ENCODE measurements at regions not wholly inside any gene's neighbourhood (a gene's known extent, or its start where the extent isn't known, plus 50 kb on each side); places are given as distances from the start of the nearest gene placed in this dataset.

DNA sequence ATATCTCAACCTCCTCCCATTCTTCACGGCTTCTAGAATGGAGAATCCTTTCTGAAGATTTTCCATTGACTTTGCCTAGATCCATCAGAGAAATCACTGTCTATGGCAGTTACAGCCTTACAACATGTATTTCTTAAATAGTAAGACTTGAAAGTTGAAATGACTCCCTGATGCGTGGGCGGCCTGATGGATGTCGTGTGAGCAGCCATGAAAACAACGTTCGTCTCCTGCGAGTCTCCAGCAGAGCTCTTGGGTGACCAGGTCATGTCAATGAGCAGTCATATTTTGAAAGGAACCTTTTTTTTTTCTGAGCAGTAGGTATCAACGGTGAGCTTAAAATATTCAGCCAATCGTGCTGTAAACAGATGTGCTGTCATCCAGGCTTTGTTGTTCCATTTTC is 139.9 kb upstream of the C14orf180 start:
- no peak for DNase-seq (ENCODE audit: low spot score)

DNA sequence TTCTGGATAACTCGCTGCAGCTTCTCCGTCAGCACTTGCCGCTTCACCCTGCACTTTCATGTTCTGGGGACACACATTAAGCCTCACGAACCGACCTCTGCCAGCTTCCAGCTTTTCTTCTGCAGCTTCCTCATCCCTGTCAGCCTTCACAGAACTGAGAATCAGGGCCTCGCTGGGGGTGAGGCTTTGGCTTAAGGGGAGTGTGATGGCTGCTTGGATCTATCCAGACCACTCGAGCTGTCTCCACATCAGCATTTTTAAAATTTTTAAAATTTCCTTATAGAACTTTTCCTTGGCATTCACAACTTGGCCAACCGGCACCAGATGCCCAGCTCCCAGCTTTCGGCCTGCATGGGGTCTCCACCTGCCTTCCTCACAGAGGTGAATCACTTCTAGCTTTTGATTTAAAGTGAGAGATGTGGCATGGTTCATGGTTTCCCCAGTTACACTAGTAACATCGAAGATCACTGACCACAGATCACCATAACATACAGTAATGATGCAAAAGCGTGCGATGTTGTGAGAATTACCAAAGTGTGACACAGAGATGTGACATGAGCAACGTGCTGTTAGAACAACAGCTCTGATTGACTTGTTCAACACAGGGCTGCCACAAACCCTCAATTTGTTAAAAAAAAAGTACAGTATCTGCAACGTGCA is 139.1 kb upstream of the C14orf180 start:
- no peak for DNase-seq (ENCODE audit: low spot score)

DNA sequence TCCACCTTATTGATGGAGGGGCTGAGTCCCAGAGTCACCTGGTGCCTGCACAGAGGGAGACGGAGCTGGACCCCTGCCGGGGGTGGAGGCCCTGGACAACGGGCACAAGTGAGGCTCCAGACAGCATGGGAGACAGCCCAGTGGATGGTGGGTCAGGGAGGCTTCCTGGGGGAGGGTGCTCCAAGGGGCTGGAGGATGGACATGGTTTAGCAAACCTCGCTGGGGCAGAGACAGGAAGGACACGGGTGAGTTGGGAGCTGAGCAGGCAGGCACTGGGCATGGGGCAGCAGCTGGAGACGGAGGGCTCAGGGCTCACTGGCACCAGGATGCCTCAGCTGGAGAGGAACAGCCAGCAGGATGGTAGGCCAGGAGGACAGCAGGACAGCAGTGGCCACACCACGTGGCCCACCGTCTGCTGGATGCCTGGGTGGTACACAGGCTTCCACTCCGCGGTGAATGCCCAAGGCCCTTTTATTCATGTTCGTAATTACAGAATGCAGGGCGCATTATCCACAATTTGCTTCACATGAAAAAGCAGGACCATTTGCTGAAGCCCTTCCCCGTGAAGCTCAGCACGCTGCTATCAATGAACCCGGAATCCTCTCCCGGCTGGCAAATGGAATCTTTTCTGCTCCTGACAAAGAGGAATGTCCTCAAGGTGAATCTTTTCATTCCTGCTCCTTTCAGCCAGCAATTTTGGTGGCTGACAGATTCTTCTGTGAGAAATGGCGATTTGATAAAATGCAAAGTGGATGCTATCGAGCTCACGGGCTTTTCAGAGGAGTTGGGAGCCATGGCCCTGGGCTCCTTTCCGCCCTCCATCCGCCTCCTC is 138.1 kb upstream of the C14orf180 start:
- DNase-seq (ENCODE audit: low spot score): peak; percentile 18

DNA sequence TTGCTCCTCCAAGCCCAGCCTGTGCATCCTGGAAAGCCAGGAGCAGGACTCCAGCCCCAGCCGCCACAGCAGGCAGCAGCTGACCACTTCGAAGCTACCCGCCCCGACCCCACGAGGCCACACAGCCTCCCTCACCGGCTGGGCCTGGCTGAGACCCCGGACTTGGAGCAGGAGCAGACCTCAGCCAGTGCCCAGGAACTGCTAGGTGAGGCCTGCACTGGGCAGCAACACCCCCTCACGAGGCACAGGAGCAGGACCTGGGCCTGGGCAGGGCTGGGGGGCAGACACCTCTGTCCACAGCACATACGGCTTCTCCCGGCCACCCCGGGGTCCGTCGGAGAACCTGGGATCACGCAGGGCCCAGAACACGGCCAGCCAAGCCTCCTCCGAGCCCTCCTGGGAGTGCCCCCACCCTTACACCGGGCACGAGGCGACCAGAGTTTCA is 137.4 kb upstream of the C14orf180 start:
- DNase-seq (ENCODE audit: low spot score): peak; percentile 31

DNA sequence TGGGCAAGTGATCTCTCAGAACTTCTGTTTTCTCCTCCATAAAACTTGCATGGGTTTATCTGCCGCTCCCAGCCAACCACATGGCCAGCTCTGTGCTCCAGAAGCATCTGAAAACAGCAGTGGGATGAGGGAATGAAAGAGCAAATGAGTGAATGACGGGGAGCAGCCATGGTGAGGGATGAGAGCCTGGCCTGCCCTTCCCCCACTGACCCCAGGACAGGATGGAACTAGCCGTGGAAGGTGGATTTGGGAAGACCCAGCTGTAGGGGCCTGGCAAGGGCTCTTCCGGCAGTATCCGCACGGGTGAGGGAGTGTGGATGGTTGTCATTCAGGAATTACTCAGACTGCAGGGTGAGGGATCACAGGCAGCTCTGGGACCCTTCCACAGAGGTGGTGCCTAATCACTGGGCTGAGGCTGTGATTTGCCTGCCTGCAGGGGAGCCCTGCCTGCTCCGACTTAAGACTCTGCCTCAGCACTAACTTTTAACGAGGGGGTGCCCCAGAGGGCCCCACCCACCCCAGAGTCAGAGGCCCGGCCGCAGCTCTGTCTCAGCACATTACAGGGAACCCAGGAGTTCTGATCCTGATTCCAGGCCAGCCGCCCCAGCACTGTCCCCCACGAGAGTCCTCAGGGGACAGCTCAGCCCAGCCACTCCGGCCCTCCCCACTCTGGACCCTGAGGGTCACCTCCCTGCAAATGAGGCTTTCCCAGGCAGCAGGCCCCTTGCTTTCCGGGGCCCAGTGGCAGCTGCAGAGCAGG is 136.8 kb upstream of the C14orf180 start:
- DNase-seq (ENCODE audit: low spot score): peak; percentile 21

DNA sequence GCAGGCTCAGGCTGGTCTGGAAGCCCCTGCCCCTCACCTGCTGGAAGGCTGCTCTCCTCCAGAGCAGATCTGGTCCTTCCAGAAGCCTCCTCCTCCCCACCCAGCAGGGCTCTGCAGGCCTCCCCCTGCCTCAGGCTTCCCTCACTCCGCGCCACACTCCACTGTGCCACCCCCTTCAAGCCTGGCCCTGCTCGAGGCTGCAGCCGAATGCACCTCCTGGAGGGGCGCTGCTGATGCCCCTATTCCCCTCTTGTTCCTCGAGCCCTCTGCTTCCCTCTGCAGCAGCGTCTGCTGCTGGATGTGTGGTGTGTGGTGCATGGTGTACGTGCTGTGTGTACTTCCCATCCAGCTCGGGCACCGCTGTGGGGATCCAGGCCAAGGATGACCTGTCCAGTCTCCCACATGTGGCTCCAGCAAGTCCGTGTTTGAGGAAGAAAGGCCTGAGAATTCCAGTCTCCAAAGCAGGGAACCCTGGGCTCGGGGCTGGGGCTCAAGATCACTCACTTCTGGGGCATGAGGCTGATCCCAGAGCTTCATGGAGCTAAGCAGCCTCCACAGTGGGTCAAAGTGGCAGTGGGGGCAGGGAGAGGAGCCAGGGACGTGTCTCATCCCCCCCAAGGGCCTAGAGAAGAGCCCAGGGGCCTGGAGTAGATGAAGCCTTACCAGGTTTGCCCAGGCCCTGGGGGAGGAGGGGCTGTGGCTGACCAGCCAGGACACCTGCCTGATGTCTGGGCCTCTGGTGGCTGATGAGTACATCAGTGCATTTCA is 136.0 kb upstream of the C14orf180 start:
- peak; percentile 45 for DNase-seq (ENCODE audit: low spot score)

DNA sequence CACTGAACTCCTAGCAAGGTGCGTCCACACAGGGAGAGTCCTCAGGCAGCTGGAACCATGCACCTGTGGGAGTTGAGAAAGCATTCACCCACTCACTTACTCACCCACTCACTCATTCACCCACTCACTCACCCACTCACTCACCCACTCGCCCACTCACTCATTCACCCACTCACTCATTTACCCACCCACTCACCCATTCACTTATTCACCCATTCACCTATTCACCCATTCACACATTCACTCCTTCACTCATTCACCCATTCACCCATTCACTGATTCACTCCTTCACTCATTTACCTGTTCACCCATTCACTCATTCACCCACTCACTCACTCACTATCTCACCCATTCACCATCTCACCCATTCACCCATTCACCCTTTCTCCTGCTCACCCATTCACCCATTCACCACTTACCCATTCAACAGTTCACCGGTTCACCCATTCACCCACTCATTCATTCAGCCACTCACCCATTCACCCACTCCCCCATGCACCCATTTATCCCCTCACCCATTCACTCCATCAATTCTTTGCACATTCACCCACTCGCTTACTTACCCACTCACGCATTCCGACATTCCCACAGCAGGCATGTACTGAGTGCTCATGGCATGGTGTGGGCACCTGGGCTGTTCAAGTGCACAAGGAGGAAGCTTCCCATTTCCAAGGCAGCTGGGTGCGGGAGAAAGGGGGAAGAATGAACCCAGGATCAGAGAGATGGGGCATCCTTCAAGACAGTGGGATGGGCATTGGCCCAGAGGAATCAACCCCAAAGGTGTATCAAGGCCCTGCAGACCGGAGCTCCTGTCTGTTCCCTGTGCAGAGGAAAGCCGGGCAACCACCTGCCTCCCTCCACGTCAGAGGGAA is 135.2 kb upstream of the C14orf180 start:
- DNase-seq (ENCODE audit: low spot score): no peak

DNA sequence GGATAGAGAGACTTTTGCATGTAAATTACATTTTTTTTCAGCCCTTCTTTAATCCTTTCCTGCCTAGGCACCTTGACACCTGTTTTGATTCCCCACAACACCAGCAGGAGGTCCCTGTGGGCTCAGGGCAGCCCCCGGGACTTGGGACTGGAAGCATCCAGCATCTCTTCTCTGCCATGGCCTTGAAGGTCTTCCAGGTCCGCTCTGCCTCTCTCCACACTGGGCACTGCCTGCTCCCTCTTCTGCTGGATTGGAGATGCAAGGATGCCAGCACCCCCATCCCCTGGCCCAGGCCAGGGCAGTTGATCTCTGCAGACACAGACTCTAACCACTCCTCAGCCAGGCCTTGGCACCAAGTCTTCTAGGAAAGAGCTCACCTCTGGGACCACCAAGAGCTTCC is 134.5 kb upstream of the C14orf180 start:
- no peak for DNase-seq (ENCODE audit: low spot score)

DNA sequence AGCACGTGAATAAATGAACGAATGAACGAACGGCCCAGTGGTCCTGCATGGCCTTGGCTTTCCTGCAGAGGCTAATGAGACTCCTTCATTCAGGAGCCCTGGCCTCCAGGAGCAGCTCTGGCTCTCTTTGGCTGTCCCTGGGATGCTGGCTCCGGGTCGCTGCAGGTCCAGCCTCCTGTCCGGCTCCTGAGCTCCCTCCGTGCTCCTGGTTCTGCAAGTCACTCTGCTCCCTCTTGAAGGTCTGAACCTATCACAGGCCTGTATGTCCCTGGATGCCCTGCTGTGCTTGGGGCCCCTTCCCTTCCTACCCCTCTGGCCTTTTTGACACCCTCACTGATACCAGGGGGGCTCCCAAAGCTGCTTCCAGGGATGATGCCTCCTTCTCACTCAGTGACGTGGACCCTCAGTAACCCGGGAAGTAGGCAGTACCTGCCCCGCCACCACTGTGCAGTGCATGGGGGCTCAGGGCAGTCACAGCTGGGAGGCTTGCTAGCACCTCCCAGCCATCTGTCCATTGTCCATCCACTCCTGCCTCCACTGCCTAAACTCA is 133.7 kb upstream of the C14orf180 start:
- DNase-seq (ENCODE audit: low spot score): no peak

DNA sequence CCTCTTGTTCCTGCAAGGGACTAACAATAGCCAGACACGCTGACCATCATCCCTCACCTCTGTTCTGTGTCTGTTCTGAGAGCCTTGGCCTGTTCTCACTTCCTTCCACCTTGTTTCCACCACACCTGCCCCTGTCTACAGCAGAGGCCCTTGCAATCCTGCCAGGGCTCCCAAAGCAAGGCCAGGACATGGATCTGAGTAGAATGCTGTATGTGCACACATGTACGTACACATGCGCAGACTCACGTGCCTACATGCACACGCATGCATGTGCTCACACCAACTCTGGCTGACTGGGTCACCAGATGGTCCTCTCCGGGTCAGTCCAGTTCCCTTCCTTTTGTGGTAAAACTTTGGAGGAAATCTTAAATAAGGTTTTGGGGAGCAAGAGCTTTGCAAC is 133.0 kb upstream of the C14orf180 start:
- DNase-seq (ENCODE audit: low spot score): no peak

DNA sequence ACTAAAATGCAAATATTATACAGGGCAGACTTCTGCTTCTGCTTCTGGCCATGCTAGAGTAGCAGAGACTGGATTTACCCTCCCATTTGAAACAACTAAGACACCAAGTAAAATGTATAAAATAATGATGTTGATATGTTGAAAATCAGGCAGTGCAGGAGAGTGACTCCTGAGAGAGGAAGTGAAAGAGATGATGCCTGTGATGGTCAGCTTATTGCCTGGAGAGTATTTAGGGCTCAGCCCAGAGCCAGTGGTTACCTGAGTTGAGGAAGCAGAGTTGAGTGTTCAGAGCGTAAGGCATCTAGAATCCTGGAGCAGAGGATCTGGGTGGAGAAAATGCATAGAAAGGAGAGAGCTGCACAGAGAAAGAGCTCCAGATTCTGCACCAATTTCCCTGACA is 131.8 kb upstream of the C14orf180 start:
- no peak for DNase-seq (ENCODE audit: low spot score)

DNA sequence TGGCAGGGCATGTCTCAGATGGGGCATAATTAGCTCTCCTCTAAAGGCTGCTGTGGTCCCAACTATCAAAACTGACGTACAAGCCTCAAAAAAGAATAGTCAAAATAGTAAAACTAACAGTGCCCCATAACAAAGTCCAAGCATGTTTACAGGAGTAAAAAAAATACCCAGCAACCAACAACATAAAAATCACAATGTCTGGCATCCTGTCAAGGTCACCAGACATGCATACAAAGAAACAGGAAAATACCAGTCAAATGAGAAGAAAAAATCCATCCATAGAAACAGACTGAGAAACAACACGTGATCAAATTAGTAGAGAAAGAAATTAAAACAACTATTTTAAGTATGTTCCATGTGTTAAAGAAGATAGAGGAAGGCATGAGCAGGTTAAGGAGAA is 131.2 kb upstream of the C14orf180 start:
- no peak for DNase-seq (ENCODE audit: low spot score)

DNA sequence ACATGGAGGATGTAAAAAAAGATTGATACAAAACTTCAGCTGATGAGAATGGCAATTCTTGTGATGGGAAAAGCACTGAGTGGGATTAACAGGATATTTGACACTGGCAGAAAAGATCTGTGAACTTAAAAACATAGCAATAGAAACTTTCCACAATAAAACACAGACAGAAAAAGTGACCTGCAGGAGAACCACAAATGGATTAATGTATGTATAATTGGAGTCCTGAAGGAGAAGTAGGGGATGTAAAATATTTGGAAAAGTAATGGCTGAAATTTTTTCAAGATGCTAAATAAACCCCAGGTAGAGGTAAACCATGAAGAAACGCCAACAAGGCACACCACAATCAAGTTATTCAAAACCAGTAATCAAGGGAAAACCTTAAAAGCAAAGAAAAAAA is 130.8 kb upstream of the C14orf180 start:
- no peak for DNase-seq (ENCODE audit: low spot score)

DNA sequence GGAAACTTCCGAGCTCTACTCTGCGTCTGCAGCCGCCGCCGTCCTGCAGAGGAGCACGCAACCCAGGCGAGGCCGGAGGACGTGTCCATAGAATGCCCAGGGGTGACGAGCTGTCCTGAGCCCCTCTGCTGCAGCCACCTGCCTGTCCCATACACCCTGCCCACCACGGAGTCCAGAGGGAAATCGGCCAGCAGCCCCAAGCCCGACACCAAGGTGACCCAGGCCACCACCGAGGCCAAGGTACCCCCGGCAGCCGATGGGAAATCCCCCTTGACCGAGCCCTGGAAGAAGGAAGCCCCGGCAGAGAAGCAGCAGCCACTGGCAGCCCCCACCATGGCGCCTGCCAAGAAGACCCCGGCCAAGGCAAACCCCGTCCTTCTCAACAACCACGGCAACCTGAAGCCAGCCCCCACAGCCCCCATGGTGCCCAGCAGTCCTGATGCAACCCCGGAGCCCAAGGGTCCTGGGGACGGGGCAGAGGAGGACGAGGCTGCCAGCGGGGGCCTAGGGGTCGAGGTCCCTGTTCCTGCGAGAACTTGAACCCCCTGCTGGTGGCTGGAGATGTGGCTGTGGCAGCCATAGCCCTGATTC is 128.7 kb upstream of the C14orf180 start:
- DNase-seq (ENCODE audit: low spot score): no peak

DNA sequence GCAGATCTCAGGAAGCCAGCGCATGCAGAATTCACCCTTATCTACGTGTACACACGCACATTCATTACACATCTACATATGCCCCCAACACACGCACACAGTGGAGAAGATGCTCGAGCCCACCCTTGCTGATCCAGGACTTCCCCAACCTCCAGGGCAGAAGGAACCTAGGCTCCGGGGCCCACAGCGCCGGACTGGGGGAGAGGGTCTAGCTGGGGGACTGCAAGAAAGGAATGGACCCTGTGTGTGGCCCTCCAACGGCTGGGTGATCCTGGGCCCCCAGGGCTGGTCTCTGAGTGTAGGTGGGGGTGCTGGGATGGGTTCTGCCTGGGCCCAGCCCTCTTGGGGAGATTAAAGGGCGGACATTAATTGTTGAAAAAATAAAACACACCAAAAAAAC is 128.1 kb upstream of the C14orf180 start:
- no peak for DNase-seq (ENCODE audit: low spot score)

DNA sequence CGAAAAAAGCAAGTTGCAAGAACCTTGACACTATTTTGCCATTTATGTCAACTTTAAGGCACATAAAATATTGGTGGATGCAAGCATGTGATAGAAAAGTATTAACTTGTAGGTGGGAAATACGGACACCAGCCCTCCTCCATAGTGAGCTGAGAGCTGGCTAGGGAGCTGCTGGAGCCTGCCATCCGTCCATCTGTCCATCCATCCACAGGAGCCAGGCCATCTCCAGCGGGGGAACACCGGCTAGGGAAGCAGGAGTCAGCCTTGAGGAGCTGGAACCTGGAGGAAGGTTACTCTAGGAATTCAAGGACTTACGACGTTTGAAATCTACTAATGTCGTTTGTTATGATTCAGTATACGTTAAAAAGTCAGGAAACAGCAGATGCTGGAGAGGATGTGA is 120.7 kb upstream of the C14orf180 start:
- DNase-seq (ENCODE audit: low spot score): no peak

DNA sequence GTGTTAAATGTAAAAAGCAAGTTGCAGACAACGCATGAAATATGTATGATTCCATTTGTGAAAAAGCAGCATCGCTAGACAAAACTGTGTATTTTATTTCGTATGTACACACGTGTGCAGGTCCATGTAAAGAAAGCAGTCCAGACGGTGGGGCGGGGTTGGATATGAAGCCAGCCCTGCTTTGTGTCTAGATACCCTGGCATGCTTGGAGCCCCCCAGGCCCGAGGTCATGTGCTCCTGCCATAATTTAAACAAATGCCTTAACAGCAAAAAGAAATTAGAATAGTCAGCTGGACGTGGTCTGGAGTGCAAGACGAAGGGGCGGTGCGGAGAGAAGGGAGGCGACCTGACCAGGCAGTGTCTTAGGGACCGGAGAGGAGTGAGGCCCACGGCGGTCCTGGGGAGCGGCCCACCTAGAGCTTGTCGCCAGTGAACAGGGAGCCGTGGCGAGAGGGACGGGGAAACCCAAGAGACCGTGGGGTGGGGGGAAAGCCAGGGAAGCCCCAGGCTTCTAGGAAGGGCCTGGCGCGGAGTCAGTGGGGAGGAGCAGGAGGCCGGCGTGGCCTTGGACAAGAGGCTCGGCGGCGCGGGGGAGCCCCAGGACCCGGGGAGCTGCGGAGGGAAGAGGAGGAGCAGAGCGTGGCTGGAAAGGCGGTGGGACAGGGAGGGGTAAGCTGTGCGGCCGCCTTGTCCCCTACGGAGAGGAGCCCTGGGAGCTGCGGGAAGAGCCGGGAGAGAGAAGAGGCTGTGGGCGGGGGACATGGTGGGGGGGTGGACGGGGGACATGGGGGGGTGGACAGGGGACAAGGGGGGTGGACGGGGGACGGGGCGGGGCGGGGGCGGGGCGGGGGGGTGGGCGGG is 118.5 kb upstream of the C14orf180 start:
- DNase-seq (ENCODE audit: low spot score): peak; percentile 47

DNA sequence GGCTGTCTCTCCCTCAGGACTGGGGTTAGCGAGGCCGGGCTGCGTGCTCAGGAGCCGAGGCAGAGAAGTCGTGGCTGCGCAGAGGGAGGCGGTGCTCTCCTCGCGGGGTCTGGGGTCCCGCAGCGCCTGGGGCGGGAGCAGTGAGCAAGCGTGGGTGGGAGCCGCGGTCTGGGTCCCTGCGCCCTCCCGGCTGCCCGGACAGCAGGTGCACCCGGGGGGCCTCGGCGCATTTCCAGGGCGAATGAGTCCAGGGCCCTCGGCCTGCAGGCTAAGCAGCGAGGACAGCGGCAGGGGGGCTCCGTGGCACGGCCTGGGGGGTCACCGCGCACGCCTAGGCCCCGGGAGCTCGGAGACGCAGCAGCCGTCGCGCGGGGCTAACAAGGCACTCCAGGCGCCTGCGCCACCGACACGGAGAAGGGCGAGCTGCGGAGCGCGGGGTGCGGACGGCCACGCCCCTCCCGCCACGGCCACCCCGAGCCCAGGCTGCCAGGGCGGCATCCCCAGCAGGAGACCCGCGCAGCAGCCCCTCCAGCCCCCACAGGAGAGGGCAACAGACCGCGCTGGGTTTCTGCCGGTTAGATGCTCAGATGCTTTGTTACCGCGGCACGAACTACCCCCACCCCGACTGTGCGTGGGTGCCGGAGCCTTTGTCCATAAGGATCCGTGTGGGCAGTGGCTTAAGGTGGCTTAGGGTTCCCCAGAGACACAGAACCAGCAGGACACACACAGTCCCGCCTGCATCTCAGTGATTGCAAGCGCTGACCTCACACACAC is 117.7 kb upstream of the C14orf180 start:
- peak; percentile 60 for DNase-seq (ENCODE audit: low spot score)
